GM12892 (cell line): ENCODE measurements at regions not wholly inside any gene's neighbourhood (a gene's known extent, or its start where the extent isn't known, plus 50 kb on each side); places are given as distances from the start of the nearest gene placed in this dataset.

Experiments
- POLR2A ChIP-seq: IDR thresholded peaks from 2 replicates; pipeline ENCODE4 v1.6.1; 2011; ENCODE audit warnings: low read depth, low read length, control low read depth
- POLR2AphosphoS5 ChIP-seq: IDR thresholded peaks from 2 replicates; pipeline ENCODE4 v1.6.1; 2011; ENCODE audit warnings: low read depth, low read length, control low read depth
- TAF1 ChIP-seq: IDR thresholded peaks from 2 replicates; pipeline ENCODE4 v1.6.1; 2011; ENCODE audit warnings: low read depth, mild to moderate bottlenecking, control low read depth, low read length, borderline replicate concordance

- TF ChIP-seq TAF1: no peak
- no peak for TF ChIP-seq POLR2AphosphoS5
- TF ChIP-seq POLR2A: no peak
These were observed 161.9 kb upstream of the XYLT1 start for GRCh38 chr16:17632667-17633066.
